PFSK-1 (cell line): ENCODE measurements at regions not wholly inside any gene's neighbourhood (a gene's known extent, or its start where the extent isn't known, plus 50 kb on each side); places are given as distances from the start of the nearest gene placed in this dataset.

Source experiments
- FOXP2 ChIP-seq: optimal IDR thresholded peaks from 2 replicates; pipeline ENCODE3; 2011; ENCODE audit warnings: borderline replicate concordance, control low read depth, inconsistent platforms; ENCODE audit not compliant: insufficient read depth; ENCODE audit errors: extremely low read length, extremely low read depth
- POLR2AphosphoS5 ChIP-seq: IDR thresholded peaks from 2 replicates; pipeline ENCODE4 v1.6.1; 2012; ENCODE audit warnings: low read depth, mild to moderate bottlenecking, control low read depth, low read length, moderate library complexity
- REST ChIP-seq, 2 experiments: IDR thresholded peaks; 2 replicates each; pipeline versions ENCODE4 v1.6.1 to v1.8.0; 2011 to 2012; ENCODE audit warnings: low read depth in 2 of 2, low read length in 2 of 2, control low read depth in 1 of 2, inconsistent platforms in 1 of 2, mild to moderate bottlenecking in 1 of 2, moderate library complexity in 1 of 2; ENCODE audit not compliant: insufficient read depth in 1 of 2
- TAF1 ChIP-seq: IDR thresholded peaks from 2 replicates; pipeline ENCODE4 v1.6.1; 2012; ENCODE audit warnings: low read length, control low read depth, borderline replicate concordance; ENCODE audit not compliant: insufficient read depth

DNA sequence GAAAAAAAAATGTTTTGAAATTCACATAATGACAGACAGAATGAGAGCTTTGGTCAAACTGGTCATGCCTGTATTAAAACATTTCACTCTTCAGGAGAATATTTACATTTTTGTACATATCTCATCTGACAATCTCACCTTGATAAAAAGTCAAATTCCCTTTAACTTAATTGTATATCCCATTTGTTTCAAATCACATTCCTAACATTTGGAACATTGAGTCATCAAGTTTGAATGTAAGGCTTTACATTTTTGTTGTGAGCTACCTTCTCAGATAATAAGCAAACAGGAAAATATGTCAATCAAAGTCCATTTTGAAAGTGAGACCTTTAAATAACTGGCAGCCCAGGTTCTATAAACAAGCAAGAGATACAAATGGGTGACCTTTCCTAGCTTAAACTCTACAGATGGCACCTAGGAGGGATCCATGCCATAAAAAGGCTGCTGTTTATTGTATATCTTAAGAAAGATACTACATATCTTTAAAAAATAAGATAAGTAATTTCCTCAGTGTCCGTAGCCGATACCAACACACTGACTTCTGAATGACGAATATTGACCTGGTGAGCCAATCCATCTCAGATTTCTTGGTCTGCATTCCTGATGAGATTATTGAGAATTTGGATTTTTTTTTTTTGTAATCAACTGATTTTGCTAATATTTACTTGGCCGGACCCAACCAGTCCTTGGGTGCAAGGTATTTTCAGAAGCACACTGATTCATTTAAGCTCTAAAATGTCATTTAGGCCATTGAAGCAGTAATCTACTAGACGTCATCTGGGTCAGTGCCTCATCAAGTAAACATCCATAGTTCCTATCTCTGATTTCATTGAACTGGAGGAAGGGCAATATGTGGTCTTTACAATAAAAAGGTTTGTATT is 259.6 kb downstream of the BTG1 start:
- no peak for TF ChIP-seq POLR2AphosphoS5
- no peak for TF ChIP-seq REST (IDR thresholded peaks at IDR 0.05; ENCODE audit: insufficient read depth in 1 of 2, low read depth in 2 of 2, low read length in 2 of 2)
- no peak for TF ChIP-seq TAF1
- no peak for TF ChIP-seq FOXP2
